ENCODE measurements at regions not wholly inside any gene's neighbourhood (a gene's known extent, or its start where the extent isn't known, plus 50 kb on each side); places are given as distances from the start of the nearest gene placed in this dataset.

DNA sequence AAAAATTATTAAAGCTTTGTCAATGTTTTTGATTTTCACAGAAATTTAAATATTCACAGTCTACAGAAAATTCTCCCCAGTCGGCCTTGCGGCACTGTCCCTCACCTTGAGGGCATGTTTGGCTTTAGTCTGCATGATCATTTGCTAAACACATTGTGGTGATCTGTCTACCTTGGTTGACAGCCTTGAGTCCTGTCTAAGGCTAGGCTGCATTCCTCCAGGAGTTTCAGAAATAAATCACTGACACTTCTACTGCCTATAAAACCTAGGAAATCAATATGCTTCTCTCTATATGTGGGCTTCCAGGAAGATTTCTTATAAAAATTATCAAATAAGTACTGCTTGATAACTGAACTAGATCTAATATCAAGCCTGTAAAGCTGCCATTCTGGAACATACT lies 430.7 kb upstream of the GRM3 start:
- TF ChIP-seq, protein P1, sequence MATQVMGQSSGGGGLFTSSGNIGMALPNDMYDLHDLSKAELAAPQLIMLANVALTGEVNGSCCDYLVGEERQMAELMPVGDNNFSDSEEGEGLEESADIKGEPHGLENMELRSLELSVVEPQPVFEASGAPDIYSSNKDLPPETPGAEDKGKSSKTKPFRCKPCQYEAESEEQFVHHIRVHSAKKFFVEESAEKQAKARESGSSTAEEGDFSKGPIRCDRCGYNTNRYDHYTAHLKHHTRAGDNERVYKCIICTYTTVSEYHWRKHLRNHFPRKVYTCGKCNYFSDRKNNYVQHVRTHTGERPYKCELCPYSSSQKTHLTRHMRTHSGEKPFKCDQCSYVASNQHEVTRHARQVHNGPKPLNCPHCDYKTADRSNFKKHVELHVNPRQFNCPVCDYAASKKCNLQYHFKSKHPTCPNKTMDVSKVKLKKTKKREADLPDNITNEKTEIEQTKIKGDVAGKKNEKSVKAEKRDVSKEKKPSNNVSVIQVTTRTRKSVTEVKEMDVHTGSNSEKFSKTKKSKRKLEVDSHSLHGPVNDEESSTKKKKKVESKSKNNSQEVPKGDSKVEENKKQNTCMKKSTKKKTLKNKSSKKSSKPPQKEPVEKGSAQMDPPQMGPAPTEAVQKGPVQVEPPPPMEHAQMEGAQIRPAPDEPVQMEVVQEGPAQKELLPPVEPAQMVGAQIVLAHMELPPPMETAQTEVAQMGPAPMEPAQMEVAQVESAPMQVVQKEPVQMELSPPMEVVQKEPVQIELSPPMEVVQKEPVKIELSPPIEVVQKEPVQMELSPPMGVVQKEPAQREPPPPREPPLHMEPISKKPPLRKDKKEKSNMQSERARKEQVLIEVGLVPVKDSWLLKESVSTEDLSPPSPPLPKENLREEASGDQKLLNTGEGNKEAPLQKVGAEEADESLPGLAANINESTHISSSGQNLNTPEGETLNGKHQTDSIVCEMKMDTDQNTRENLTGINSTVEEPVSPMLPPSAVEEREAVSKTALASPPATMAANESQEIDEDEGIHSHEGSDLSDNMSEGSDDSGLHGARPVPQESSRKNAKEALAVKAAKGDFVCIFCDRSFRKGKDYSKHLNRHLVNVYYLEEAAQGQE (IDR thresholded peaks at IDR 0.05; ENCODE audit: low read depth): no peak
- TF ChIP-seq, protein P2, sequence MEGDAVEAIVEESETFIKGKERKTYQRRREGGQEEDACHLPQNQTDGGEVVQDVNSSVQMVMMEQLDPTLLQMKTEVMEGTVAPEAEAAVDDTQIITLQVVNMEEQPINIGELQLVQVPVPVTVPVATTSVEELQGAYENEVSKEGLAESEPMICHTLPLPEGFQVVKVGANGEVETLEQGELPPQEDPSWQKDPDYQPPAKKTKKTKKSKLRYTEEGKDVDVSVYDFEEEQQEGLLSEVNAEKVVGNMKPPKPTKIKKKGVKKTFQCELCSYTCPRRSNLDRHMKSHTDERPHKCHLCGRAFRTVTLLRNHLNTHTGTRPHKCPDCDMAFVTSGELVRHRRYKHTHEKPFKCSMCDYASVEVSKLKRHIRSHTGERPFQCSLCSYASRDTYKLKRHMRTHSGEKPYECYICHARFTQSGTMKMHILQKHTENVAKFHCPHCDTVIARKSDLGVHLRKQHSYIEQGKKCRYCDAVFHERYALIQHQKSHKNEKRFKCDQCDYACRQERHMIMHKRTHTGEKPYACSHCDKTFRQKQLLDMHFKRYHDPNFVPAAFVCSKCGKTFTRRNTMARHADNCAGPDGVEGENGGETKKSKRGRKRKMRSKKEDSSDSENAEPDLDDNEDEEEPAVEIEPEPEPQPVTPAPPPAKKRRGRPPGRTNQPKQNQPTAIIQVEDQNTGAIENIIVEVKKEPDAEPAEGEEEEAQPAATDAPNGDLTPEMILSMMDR (IDR thresholded peaks at IDR 0.05 in 2 of 3, conservative IDR thresholded peaks at IDR 0.05 in 1 of 3; ENCODE audit: borderline replicate concordance in 1 of 3, insufficient read depth in 1 of 3, low read depth in 2 of 3, low read length in 2 of 3): no peak
- TF ChIP-seq SIN3A (IDR thresholded peaks at IDR 0.05; ENCODE audit: low read depth): no peak
